ENCODE measurements at regions not wholly inside any gene's neighbourhood (a gene's known extent, or its start where the extent isn't known, plus 50 kb on each side); places are given as distances from the start of the nearest gene placed in this dataset.

- Histone ChIP-seq H3K4me3 (ENCODE audit: low read length) (no peak overlapping the region), H3K9ac (ENCODE audit: low read length) (no peak overlapping the region), H3K9me3 (ENCODE audit: control insufficient read depth, low read length) (peaks cover 8% of the 10 kb centered on the region), H3K36me3 (ENCODE audit: control insufficient read depth, insufficient read depth, low read length, severe bottlenecking) (no peaks in the 10 kb centered on the region), H3K27me3 (replicated peaks; ENCODE audit: control insufficient read depth, insufficient read depth, low read length) (no peaks in the 10 kb centered on the region), H3K4me1 (ENCODE audit: control insufficient read depth, insufficient read depth, low read length) (no peaks in the 10 kb centered on the region)
- no peak for DNase-seq (ENCODE audit: low read depth)
Observed at GRCh38 chrX:42725196-42725595, 52.8 kb downstream of the PPP1R2C start.

GRCh38 chrX:42720209-42720608 is 57.8 kb downstream of the PPP1R2C start:
- Histone ChIP-seq H3K36me3 (ENCODE audit: control insufficient read depth, insufficient read depth, low read length, severe bottlenecking) (no peaks in the 10 kb centered on the region), H3K9me3 (ENCODE audit: control insufficient read depth, low read length) (no peaks in the 10 kb centered on the region), H3K9ac (ENCODE audit: low read length) (no peak overlapping the region), H3K27me3 (replicated peaks; ENCODE audit: control insufficient read depth, insufficient read depth, low read length) (no peaks in the 10 kb centered on the region), H3K4me1 (ENCODE audit: control insufficient read depth, insufficient read depth, low read length) (no peaks in the 10 kb centered on the region), H3K4me3 (ENCODE audit: low read length) (no peak overlapping the region)
- no peak for DNase-seq (ENCODE audit: low read depth)

- no peak overlapping the region for H3K9ac ChIP-seq (ENCODE audit: low read length)
- no peak overlapping the region for H3K4me3 ChIP-seq (ENCODE audit: low read length)
- H3K27me3 ChIP-seq (replicated peaks; ENCODE audit: control insufficient read depth, insufficient read depth, low read length), result no peaks in the 10 kb centered on the region
- H3K4me1 ChIP-seq (ENCODE audit: control insufficient read depth, insufficient read depth, low read length), result no peaks in the 10 kb centered on the region
- no peaks in the 10 kb centered on the region for H3K36me3 ChIP-seq (ENCODE audit: control insufficient read depth, insufficient read depth, low read length, severe bottlenecking)
- no peak for DNase-seq (ENCODE audit: low read depth)
- H3K9me3 ChIP-seq (ENCODE audit: control insufficient read depth, low read length), result no peaks in the 10 kb centered on the region
Observed at GRCh38 chrX:42715701-42716262, 62.2 kb downstream of the PPP1R2C start.

GRCh38 chrX:42714981-42715700 is 62.8 kb downstream of the PPP1R2C start:
- Histone ChIP-seq H3K36me3 (ENCODE audit: control insufficient read depth, insufficient read depth, low read length, severe bottlenecking) (no peaks in the 10 kb centered on the region), H3K9me3 (ENCODE audit: control insufficient read depth, low read length) (no peaks in the 10 kb centered on the region), H3K27me3 (replicated peaks; ENCODE audit: control insufficient read depth, insufficient read depth, low read length) (no peaks in the 10 kb centered on the region), H3K4me3 (ENCODE audit: low read length) (no peak overlapping the region), H3K9ac (ENCODE audit: low read length) (no peak overlapping the region), H3K4me1 (ENCODE audit: control insufficient read depth, insufficient read depth, low read length) (no peaks in the 10 kb centered on the region)
- DNase-seq (ENCODE audit: low read depth), result peak; percentile 29

GRCh38 chrX:42710452-42710851 is 67.5 kb downstream of the PPP1R2C start:
- no peaks in the 10 kb centered on the region for H3K36me3 ChIP-seq (ENCODE audit: control insufficient read depth, insufficient read depth, low read length, severe bottlenecking)
- no peaks in the 10 kb centered on the region for H3K27me3 ChIP-seq (replicated peaks; ENCODE audit: control insufficient read depth, insufficient read depth, low read length)
- H3K9ac ChIP-seq (ENCODE audit: low read length), result no peak overlapping the region
- peaks cover 3% of the 10 kb centered on the region for H3K4me1 ChIP-seq (ENCODE audit: control insufficient read depth, insufficient read depth, low read length)
- no peak overlapping the region for H3K4me3 ChIP-seq (ENCODE audit: low read length)
- H3K9me3 ChIP-seq (ENCODE audit: control insufficient read depth, low read length), result no peaks in the 10 kb centered on the region
- no peak for DNase-seq (ENCODE audit: low read depth)

GRCh38 chrX:42708222-42708621 is 69.7 kb downstream of the PPP1R2C start:
- Histone ChIP-seq H3K9ac (ENCODE audit: low read length) (no peak overlapping the region), H3K4me3 (ENCODE audit: low read length) (peak overlapping the region; percentile 31), H3K36me3 (ENCODE audit: control insufficient read depth, insufficient read depth, low read length, severe bottlenecking) (no peaks in the 10 kb centered on the region), H3K4me1 (ENCODE audit: control insufficient read depth, insufficient read depth, low read length) (peaks cover 3% of the 10 kb centered on the region), H3K9me3 (ENCODE audit: control insufficient read depth, low read length) (no peaks in the 10 kb centered on the region), H3K27me3 (replicated peaks; ENCODE audit: control insufficient read depth, insufficient read depth, low read length) (no peaks in the 10 kb centered on the region)
- DNase-seq (ENCODE audit: low read depth), result peak; percentile 38

GRCh38 chrX:42707742-42708141 is 70.2 kb downstream of the PPP1R2C start:
- Histone ChIP-seq H3K4me1 (ENCODE audit: control insufficient read depth, insufficient read depth, low read length) (peaks cover 3% of the 10 kb centered on the region), H3K9me3 (ENCODE audit: control insufficient read depth, low read length) (no peaks in the 10 kb centered on the region), H3K27me3 (replicated peaks; ENCODE audit: control insufficient read depth, insufficient read depth, low read length) (no peaks in the 10 kb centered on the region), H3K4me3 (ENCODE audit: low read length) (no peak overlapping the region), H3K9ac (ENCODE audit: low read length) (no peak overlapping the region), H3K36me3 (ENCODE audit: control insufficient read depth, insufficient read depth, low read length, severe bottlenecking) (no peaks in the 10 kb centered on the region)
- no peak for DNase-seq (ENCODE audit: low read depth)

GRCh38 chrX:42704454-42704853 is 73.5 kb downstream of the PPP1R2C start:
- Histone ChIP-seq H3K9ac (ENCODE audit: low read length) (no peak overlapping the region), H3K4me3 (ENCODE audit: low read length) (no peak overlapping the region), H3K4me1 (ENCODE audit: control insufficient read depth, insufficient read depth, low read length) (peaks cover 3% of the 10 kb centered on the region), H3K27me3 (replicated peaks; ENCODE audit: control insufficient read depth, insufficient read depth, low read length) (no peaks in the 10 kb centered on the region), H3K36me3 (ENCODE audit: control insufficient read depth, insufficient read depth, low read length, severe bottlenecking) (no peaks in the 10 kb centered on the region), H3K9me3 (ENCODE audit: control insufficient read depth, low read length) (no peaks in the 10 kb centered on the region)
- peak; percentile 25 for DNase-seq (ENCODE audit: low read depth)

GRCh38 chrX:42697544-42697943 is 80.4 kb downstream of the PPP1R2C start:
- DNase-seq (ENCODE audit: low read depth), result no peak
- Histone ChIP-seq H3K27me3 (replicated peaks; ENCODE audit: control insufficient read depth, insufficient read depth, low read length) (peaks cover 5% of the 10 kb centered on the region), H3K36me3 (ENCODE audit: control insufficient read depth, insufficient read depth, low read length, severe bottlenecking) (no peaks in the 10 kb centered on the region), H3K4me1 (ENCODE audit: control insufficient read depth, insufficient read depth, low read length) (no peaks in the 10 kb centered on the region), H3K9me3 (ENCODE audit: control insufficient read depth, low read length) (no peaks in the 10 kb centered on the region), H3K4me3 (ENCODE audit: low read length) (no peak overlapping the region), H3K9ac (ENCODE audit: low read length) (no peak overlapping the region)

GRCh38 chrX:42696536-42697124 is 81.3 kb downstream of the PPP1R2C start:
- H3K4me1 ChIP-seq (ENCODE audit: control insufficient read depth, insufficient read depth, low read length), result no peaks in the 10 kb centered on the region
- H3K4me3 ChIP-seq (ENCODE audit: low read length), result no peak overlapping the region
- H3K36me3 ChIP-seq (ENCODE audit: control insufficient read depth, insufficient read depth, low read length, severe bottlenecking), result no peaks in the 10 kb centered on the region
- no peak overlapping the region for H3K9ac ChIP-seq (ENCODE audit: low read length)
- no peak for DNase-seq (ENCODE audit: low read depth)
- no peaks in the 10 kb centered on the region for H3K9me3 ChIP-seq (ENCODE audit: control insufficient read depth, low read length)
- peaks cover 7% of the 10 kb centered on the region for H3K27me3 ChIP-seq (replicated peaks; ENCODE audit: control insufficient read depth, insufficient read depth, low read length)

- Histone ChIP-seq H3K9ac (ENCODE audit: low read length) (no peak overlapping the region), H3K36me3 (ENCODE audit: control insufficient read depth, insufficient read depth, low read length, severe bottlenecking) (no peaks in the 10 kb centered on the region), H3K9me3 (ENCODE audit: control insufficient read depth, low read length) (no peaks in the 10 kb centered on the region), H3K4me3 (ENCODE audit: low read length) (no peak overlapping the region), H3K27me3 (replicated peaks; ENCODE audit: control insufficient read depth, insufficient read depth, low read length) (peaks cover 7% of the 10 kb centered on the region), H3K4me1 (ENCODE audit: control insufficient read depth, insufficient read depth, low read length) (no peaks in the 10 kb centered on the region)
- no peak for DNase-seq (ENCODE audit: low read depth)
Observed at GRCh38 chrX:42695800-42696358, 82.1 kb downstream of the PPP1R2C start.

All from adipocyte (in vitro differentiated cells).